Activated effector memory CD4-positive, alpha-beta T cell treated with Interleukin-2 at 50 U/mL for 16 hours (primary cell): ENCODE measurements at regions not wholly inside any gene's neighbourhood (a gene's known extent, or its start where the extent isn't known, plus 50 kb on each side); places are given as distances from the start of the nearest gene placed in this dataset.
"Not testable (repeated sequence)": the region's sequence is repeated elsewhere in the genome, so short reads cannot be mapped to it uniquely, and the experiment has no call there.

Experiments
- DNase-seq: peaks from one replicate; pipeline ENCODE4 v3.0.0-alpha.2; 2020

GRCh38 chr7:68121655-68122054 is 1125.0 kb downstream of the TYW1 start:
- DNase-seq = no peak

DNA sequence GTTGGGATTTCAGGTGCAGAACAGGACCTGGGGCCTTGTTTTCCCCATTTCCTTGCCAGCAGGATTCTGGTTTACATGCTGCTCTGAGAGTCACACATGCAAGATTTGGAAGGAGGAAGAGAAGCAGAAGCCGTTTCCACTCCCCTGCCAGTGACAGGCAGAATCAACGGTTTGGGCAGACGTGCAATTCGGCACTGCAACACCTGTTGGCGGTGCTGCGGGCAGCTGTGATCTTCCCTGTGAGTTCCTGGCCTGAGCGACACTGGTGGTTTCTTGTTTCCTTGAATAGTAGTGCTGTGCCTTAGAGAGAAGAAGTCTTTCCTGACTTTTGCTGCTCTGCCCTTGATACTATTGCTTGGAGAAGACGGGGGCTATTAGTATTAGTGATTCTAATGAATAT is 1126.2 kb downstream of the TYW1 start:
- DNase-seq = no peak

DNA sequence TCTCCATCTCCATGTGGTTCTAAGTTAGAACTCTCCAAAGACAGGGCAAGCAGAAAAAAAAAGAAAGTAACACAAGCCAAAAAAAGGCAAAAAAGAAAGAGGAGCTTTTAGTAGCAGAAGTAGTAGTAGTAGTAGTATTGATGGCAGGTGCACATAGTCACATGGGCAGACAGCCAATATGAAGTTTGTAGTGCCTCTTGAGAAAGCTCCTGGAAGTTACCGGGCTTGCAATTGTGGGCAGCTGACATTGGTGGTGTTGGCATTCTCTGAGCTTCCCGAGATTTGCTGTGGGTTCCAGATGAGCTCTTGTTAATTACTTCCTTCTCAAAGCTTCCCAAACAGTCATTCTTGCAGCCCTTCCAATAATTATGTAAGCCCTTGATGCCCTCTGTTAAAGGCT is 1128.5 kb downstream of the TYW1 start:
- no peak for DNase-seq

- DNase-seq = no peak
Observed at GRCh38 chr7:68133045-68133444, 1136.4 kb downstream of the TYW1 start.

DNA sequence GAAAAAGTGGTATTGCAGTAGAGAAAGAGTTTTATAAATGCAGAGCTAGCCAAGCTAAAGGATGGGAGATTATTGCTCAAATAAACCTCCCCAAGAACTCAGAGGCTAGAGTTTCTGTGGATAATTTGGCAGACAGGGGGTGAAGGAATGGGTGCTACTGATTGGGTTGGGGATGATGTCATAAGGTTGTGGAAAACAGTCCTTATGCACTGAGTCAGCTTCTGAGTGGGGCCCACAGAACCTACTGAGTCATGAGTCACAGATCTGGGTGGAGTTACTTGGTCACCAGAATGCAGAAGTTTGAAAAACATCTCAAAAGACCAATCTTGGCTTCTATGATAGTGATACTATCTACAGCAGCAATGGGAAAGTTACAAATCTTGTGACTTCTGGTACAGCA is 1146.7 kb downstream of the TYW1 start:
- DNase-seq = no peak

GRCh38 chr7:68146983-68147382 is 1150.3 kb downstream of the TYW1 start:
- no peak for DNase-seq

GRCh38 chr7:68147614-68148238 is 1151.1 kb downstream of the TYW1 start:
- DNase-seq = no peak

DNA sequence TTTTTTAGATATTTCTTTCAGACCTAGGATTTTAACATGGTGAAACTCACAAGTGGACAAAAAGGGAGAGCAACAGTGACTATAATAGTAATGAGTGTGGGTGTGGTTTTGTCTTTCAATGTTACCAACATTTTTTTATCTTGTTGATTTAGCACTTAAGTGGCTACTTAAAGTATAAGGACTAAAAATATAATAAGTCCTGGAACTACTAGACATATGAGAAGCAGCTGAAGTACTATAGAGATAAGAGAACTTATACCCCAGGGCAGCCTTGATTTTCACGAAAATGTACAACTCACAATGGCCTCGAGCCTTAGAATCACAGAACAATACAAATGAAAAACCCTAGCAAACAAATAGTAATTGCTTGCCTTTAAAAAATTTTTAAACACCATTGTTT is 1151.8 kb downstream of the TYW1 start:
- DNase-seq = no peak

DNA sequence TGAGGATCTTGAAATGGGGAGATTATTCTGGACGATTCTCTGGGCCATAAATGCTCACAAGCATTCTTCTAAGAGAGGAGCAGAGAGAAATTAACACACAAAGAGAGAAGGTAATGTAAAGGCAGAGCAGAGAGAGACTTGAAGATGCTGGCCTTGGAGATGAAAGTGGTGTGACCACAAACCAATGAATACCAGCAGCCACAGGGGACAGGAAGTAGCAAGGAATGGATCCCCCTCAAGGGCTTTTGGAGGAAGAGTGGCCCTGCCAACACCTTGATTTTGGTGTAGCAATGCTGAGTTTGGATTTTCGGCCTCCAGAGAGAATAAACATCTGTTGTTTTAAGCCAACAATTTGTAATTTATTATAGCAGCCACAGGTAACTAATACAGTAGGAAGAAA is 1155.6 kb downstream of the TYW1 start:
- no peak for DNase-seq

DNA sequence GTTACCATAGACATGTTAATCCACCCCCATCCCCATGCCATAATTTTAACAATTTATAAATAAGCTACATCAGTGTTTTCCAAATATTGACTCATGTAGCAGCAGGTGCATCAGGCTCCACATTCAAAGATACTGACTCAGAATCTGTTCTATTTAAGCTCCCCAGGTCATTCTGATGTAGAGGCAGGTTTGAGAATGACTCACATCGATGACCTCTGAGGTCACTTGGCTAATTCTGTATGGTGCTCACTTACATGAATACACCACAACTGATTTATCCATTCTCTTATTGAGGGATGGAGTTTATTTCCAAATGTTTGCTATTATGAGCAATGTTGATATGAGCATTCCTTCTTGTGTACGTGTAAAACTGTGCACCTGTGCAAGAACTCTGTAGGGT is 1159.0 kb downstream of the TYW1 start:
- no peak for DNase-seq

- no peak for DNase-seq
Observed at GRCh38 chr7:68158686-68159295, 1162.2 kb downstream of the TYW1 start.

DNA sequence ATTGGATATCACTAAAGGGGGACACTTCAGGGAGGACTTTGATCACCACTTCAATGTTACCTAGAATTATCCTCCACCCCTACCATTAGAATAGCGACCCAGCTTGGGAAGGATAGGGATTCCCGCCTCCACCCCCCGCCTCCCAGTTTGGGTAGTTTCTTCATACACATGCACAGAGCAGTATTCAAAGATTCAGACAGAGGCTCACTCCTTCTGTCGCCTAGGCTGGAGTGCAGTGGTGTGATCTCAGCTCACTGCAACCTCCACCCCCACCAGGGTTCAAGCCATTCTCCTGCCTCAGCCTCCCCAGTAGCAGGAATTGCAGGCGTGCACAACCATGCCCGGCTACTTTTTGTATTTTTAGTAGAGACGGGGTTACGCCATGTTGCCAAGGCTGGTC is 1166.1 kb downstream of the TYW1 start:
- DNase-seq = no peak

DNA sequence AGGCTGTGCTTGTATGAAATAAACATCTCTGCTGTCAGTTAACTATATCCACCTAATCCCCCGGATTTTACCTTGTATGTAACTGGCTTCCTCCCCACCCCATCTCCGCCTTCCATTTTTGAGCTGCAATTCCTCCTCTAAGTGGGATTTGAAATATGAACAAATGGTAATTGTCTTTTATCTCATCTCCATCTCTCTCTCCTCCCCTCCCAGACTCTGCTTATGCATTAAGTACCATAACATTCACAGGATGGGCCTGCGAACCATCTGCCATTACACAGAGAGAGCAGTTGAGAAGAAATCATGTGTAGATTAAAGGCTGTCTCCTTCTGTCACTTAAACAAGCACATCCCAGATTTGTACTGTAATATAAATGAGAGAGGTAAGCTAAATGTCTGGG is 1169.9 kb downstream of the TYW1 start:
- no peak for DNase-seq

- DNase-seq = no peak
Observed at GRCh38 chr7:68173513-68173912, 1176.9 kb downstream of the TYW1 start.

- no peak for DNase-seq
Observed at GRCh38 chr7:68176974-68177373, 1180.3 kb downstream of the TYW1 start.

- DNase-seq = no peak
Observed at GRCh38 chr7:68180761-68181160, 1184.1 kb downstream of the TYW1 start.

DNA sequence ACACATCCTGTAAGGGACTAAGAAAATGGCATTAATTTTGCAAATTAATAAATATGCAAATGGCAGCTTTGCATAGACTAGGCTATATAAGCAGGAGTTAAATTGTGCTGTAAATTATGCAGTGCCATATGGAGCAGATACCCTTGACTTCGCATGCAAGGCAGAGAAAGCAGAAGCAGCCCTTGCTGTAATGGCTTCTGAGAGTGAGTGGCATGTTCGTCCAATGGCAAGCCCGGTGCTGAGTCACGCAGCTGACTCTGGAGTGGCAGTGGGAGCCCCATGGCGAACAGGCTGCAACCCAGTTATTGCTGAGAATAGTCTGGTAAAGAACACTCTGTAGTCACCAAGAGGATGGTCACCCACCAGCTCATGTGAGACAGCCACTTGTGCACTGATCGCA is 1186.5 kb downstream of the TYW1 start:
- no peak for DNase-seq

GRCh38 chr7:68185631-68186456 is 1189.2 kb downstream of the TYW1 start:
- no peak for DNase-seq

DNA sequence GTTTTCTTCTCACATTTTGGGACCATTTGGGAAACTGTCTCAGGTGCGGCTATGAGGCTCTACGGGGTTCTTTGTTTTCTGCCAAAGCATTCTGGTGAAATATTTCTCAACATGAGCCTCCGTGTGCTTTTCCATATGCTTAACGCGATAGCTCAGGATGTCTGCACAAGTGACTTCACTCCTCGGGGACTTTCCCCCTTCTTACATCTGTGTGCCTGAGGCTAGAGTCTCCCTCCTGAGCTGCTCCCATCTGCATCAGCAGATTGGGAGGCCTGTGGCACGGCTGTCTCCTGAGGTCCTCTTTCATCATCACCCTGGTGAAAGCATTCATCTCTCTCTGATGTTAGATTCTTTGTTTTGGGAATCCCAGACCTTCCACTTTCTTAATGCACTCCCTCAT is 1190.9 kb downstream of the TYW1 start:
- DNase-seq = no peak

- no peak for DNase-seq
Observed at GRCh38 chr7:68192941-68193340, 1196.3 kb downstream of the TYW1 start.

GRCh38 chr7:68195642-68196041 is 1199.0 kb downstream of the TYW1 start:
- not testable (repeated sequence) for DNase-seq

DNA sequence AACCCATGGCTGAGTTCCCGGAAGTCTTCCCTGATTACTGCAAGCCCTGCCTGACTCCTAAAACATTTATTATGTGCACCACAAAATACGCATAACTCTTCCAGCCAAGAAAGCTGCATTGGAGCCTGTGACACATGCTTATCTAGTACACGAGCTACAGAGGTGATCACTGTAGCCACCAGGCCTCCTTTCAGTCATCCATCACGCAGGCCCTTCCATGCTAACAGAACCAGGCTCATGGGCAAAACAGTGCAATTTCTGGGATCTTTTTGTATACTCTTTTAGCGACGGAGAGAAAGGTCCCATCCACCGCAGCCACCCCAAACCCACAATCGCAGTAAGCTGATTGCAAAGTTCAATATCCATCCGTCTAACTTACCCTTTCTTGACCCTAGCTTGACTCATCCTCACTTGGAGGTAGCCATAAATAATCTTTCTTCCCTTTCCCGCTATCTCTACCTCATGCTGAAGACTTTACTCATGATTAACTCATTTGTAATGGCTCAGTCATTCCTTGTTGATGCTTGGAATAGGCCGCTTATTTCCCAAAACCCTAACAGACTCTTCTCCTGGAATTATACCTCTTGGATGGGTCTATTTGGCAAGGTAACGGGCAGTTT is 1203.5 kb downstream of the TYW1 start:
- DNase-seq = no peak

GRCh38 chr7:68203251-68203650 is 1206.6 kb downstream of the TYW1 start:
- DNase-seq = no peak

GRCh38 chr7:68205826-68206225 is 1209.2 kb downstream of the TYW1 start:
- DNase-seq = no peak
